ENCODE measurements at regions not wholly inside any gene's neighbourhood (a gene's known extent, or its start where the extent isn't known, plus 50 kb on each side); places are given as distances from the start of the nearest gene placed in this dataset.

DNA sequence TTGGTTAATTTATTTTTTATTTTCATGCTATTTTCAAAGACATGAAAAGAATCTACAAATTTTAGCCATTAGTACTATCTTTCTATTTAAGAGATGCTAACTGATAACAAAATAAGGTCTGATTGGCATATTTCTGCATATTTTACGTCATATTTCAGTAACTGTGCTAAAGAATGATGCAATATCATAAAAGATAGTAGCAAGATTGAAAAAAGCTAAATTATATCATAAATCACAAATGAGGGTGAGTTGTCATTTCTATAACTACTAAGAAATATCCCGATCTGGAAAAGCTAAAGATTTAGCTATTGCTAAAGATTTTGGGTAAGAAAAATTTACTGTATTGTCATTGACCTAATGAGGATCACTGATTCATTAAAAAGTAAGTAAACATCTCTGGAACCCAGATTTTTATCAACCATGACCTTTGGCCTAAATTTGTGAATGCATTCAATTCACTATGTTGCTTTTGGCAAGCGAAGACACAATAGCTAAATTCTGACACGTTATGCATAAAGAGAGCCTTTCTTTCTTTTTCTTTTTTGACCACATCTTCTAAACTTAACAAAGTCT is 103.6 kb downstream of the HPGD start:
- no peak for TF ChIP-seq CTCF (conservative IDR thresholded peaks at IDR 0.05; ENCODE audit: low read depth, low read length)
- no peak for TF ChIP-seq EZH2 (IDR thresholded peaks at IDR 0.05; ENCODE audit: low read length, unreplicated experiment)

Measured in PC-3 (cell line).